Frontal cortex (tissue), 3 donors: ENCODE measurements at regions not wholly inside any gene's neighbourhood (a gene's known extent, or its start where the extent isn't known, plus 50 kb on each side); places are given as distances from the start of the nearest gene placed in this dataset.
"Not testable (repeated sequence)": the region's sequence is repeated elsewhere in the genome, so short reads cannot be mapped to it uniquely, and the experiment has no call there.

Experiments
- DNase-seq, 2 donors: peaks; one replicate each; pipeline ENCODE4 v3.0.0; 2012; ENCODE audit warnings: low spot score in 2 of 2
- FAIRE-seq: peaks from 2 replicates; lab custom pipeline; 2012; peaks lifted over from hg19 to GRCh38; lab: Jason Lieb, UNC
- donor health status: control.
- donor health status: control.
- donor health status: control.

DNA sequence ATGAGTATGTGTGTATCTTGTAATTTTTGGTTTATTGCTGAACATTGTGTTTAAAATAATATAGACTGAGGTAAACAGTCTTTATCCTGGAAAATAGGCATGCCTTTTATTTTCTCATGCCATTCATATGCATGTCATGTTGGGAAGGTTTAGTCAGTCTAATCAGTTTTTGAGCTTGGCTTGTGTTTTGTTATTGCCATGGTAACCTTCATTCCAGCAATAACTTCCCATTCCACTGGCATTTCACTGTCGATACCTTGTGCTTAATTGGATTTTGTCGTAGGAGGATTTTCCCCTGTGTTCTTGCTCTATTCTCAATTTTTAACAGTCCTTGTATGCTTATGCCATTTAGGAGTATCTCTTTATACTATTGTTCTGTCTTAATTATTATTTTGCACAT lies 563.6 kb downstream of the TTLL7 start:
- DNase-seq, FAIRE-seq: not testable (repeated sequence)

DNA sequence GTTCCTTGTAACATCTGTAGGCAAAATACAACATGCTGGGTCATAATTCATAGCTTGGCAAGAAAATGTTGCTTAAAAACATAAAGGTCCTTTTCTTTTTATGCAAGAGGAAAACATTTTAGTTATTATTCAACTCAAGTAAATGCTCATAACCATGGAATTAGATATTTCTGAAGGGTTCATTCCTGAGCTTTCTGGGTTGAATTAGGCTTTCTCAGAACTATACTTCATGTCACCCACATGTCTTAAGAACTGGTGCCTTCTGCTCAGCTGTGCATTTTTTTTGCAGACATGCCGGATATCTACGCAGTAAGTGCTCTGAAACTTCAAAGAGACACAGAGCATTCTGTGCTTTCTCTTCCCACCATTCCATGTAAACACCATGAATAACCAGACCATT lies 571.4 kb downstream of the TTLL7 start:
- not testable (repeated sequence) for DNase-seq, FAIRE-seq

DNA sequence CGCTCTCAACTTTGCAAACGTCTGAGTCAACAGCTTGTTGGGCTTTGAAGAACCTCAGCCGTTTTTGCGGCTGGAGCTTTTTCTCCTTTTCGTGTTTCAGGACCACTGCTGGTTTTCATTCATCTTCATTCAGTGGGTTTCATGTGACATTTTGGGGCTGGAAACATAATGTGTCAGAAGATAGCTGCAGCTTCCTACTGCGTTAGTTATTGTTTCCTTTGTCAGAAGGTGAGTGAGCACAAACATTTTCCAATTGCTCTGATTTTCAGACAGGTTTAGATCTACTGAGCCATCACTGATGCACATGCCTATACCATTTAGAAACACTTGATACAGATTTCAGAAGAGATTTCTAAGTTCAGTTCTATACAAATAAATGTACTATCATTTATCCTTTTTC lies 575.5 kb downstream of the TTLL7 start:
- FAIRE-seq, DNase-seq: not testable (repeated sequence)

DNA sequence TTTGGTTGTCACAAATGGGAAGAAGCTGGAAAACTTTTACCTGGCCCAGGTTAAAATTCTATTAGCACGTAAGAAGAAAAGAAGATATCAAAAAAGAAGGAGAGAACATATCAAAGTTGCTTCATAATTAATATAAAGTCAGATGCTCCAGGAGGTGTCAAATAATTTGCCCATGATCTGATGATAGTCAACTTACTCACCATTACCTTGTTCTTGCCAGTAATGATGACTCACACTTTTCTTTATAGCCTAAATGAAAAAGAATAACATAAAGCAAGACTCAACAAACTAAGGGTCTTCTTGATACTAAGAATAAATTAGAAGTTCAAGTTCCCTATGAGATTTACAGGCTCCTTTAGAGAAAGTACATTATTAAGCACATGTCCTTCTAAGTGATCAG lies 580.4 kb downstream of the TTLL7 start:
- no peak for DNase-seq
- FAIRE-seq: no peak

DNA sequence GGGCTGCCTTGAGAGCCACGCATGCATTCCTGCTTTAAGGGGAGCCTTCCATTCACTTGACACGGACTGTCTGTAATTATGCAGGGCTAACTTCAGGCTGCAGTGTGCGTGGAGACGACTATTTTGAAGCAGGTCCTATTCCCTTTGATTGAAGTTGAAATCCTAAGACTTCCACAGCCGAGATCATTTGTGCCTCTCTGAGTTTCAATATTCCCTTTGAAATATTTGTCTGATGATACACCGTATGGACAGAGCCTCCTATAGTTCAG lies 585.2 kb downstream of the TTLL7 start:
- FAIRE-seq: not testable (repeated sequence)

DNA sequence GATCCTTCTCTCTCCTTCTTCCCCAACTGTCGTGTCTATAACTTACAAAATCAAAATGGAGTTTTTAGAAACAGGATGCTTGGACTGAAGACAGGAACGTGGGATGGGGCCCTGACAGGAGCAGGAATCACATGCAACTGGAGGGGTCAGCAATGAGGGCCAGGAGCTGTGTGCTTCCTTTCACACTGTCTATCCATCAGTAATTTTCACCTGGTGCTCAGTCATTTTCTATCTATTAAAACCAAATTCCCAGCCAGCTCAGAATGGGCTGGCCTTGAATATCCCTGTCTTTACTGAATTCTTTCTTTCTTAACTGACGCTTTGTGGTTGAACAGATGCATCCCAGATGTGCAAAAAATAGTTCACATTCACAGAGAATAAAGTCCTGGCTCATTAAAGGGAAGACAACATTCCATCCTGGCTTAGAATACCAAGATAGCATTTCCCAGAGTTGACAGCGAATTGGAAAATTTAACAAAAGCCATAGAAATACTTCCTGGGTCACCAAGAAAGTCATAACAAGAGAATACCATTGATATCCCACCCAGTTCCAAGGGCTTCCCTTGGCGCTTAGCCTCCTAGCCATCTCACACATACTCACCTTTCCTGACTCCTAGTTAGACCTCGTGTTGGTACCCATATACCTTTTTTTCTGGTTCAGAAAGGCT lies 588.1 kb downstream of the TTLL7 start:
- not testable (repeated sequence) for FAIRE-seq, DNase-seq

More for the DNA sequence above, 585.2 kb downstream of the TTLL7 start:
- not testable (repeated sequence) for DNase-seq

DNA sequence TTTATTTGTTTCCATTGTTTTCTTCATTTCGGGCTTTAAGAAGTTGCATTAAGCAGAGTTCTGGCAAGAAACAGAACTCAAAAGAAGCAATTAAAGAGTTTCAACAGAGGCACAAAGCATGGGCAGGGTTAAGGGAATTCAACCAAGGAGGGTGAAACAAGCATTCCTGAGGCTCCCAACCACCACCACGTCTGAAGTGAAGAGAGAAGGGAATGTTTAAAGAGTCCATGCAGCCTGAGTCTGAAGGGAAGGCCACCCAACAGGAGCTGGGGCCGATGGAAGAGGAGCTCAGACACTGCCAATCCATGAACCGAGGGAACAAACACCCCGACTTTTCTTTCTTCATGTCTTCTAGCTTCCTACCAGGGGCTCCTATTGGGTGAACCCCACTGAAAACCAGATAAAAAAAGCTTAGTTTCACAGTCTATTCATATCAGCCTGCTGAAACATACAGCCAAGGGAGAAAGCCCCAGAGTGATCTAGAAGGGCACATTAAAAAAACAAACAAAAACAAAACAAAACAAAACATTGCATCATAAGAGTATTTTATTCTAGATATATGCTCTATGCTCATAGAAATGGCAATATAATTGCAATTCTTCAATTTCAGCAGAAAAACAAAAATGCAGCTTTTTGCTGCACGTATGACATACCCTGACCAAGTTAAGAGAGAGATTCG lies 592.1 kb downstream of the TTLL7 start:
- not testable (repeated sequence) for FAIRE-seq, DNase-seq

DNA sequence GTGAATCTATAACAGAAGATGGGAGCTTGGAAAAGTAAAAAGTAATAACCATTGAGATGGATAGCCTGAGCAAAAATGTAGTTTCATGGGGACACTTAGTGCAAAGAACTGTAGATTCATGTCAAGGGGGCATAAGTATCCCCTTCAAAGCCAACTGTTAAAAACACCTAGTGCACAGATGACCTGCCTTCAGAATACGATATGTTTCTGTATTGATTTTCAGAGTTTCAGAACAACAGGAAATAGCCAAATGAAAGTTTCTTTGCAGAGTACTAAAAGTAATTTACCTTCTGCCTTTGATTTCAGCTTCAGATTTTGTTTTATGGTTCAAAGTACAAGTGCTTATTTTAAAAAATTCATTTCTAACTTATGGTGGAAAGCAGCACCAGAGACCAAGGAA lies 593.1 kb downstream of the TTLL7 start:
- DNase-seq, FAIRE-seq: not testable (repeated sequence)

DNA sequence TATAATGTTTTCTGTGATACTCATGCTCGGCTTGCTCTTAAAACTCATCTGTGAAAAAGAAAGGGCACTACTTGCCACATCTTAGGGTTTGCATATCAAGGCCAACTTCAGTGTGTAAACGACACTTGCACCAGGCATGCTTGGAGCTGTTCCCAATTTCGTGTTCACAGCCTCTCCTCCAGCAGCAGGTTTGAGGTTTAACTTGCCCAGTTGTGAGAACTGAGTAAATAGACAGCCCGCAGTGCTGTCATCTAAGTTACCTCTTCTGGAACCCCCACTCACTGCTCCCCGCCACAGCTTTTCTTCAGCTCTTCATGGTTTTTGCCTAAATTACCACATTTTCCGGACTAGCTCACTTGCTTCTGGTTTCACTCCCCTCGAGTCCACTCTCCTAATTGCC lies 595.4 kb downstream of the TTLL7 start:
- FAIRE-seq: not testable (repeated sequence)

DNA sequence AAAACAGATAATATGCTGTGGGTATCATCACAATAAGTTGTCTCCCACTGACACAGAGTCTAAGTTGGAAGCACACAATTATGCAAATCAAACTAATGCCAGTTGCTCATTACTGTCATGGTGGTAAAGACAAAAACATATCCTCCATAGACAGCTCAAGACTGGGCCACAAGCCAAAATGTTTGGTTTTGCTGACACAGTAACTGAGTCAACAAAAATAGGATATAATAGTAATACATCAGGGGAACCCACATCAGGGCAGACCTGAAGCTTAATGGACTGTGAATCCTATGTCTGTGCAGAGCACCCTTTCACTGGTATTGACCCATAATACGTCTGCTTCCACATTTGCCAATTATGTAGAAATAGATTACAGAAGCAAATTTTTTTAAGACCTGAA lies 597.8 kb downstream of the TTLL7 start:
- not testable (repeated sequence) for DNase-seq, FAIRE-seq

More for the DNA sequence above, 595.4 kb downstream of the TTLL7 start:
- not testable (repeated sequence) for DNase-seq

DNA sequence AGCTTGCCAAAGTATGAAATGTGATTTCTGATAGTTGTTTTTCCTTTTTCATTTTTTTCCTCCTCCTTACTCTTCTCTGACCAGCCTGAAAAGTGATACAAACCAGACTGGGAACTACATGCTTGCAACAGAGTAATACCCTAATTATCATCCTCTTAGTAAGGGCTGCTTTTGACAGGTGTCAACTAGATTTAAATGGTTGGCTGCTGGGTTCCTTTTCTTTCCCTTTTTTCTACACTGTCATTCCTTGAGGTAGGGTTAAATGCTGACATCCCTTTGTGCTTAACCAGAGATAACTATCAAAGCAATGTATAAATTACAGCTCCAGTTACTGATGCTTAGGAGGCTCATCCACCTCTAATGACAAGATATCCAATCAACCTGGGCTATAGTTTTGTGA lies 598.8 kb downstream of the TTLL7 start:
- not testable (repeated sequence) for DNase-seq, FAIRE-seq

DNA sequence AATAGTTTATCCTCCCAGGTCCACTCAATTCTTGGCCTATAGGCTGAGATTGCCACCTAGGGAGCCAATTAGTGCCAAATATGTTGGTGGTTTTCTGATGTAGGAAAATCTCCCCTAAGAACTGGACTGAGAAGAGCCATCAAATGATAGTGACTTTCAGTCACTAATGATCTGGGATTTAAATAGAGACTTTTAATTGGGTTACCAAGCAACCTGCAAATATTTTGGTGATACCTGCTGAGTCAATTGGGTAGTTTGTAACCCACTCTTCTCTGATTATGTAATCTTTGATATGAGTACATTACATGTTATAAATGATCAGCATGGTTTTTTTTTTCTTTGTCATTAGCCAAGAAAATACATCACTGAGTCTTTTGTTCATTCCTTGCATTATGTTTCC lies 600.8 kb downstream of the TTLL7 start:
- not testable (repeated sequence) for FAIRE-seq, DNase-seq

DNA sequence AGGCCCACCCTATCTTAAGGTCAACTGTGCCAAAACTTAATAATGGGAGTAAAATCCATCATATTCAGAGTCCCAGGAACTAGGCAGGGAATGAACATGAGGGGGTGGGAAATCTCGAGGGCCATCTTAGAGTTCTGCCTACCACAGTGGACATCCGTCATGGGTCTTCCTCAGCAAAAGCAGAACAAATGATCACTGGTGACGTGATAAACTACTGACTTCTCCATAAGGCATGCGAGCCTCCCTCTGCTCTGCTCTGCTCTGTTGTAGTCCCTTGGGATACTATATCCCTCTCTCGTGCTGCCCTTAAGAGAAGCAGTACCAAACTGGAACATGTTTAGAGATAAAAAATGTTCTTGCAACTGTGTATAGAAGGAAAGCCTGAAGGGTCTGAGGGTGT lies 603.8 kb downstream of the TTLL7 start:
- FAIRE-seq, DNase-seq: not testable (repeated sequence)

DNA sequence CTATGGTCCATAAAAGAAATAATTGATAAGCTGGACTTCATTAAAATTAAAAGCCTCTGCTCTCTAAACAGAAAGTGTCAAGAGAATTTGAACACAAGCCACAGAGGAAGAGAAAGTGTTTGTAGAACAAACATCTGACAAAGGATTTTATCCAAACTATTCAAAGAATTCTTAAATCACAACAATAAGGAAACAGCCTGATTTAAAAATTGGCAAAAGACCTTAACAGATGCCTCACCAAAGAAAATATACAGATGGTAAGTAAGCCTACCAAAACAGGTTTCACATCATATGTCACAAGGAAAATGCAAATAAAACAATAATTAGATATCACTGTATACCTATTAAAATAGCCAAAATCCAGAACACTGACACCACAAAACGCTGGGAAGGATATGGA lies 612.0 kb downstream of the TTLL7 start:
- DNase-seq: not testable (repeated sequence)

DNA sequence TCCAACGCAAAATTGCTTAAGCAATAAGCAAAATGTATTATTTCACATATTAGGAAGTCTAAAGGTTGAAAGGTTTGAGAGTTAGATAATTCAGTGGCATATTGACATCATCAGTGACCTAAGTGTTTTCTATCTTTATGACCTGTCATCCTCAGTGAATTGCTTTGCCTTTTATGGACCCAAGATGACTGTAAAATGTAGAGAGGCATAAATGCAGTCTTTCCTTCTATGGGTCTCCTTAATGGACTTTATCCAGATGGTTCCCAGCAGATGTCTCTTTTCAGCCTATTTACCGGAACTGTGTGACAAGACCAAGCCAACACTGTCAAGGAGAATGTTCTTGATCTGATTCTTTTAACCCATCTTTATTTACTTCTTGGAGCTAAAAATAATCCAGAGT lies 615.8 kb downstream of the TTLL7 start:
- DNase-seq, FAIRE-seq: not testable (repeated sequence)

More for the DNA sequence above, 612.0 kb downstream of the TTLL7 start:
- FAIRE-seq: not testable (repeated sequence)

DNA sequence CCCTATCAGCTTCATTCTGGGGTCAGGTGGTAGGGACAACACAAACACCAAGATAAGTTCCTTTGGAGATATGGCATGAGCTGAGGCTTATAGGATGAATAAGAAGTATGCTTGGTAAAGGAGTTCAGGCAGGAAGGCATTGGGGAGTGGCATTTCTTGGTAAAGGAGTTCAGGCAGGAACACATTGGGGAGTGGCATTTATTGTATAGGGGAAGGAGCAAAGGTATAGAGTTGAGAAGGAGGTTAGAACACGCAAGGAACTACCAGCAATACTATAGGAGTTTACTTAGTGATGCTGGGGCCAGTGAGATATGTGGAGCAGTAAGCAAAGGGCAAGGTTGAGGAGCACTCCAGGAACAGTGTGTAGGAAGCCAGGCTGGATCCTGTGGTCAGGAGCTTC lies 625.9 kb downstream of the TTLL7 start:
- DNase-seq, FAIRE-seq: not testable (repeated sequence)

DNA sequence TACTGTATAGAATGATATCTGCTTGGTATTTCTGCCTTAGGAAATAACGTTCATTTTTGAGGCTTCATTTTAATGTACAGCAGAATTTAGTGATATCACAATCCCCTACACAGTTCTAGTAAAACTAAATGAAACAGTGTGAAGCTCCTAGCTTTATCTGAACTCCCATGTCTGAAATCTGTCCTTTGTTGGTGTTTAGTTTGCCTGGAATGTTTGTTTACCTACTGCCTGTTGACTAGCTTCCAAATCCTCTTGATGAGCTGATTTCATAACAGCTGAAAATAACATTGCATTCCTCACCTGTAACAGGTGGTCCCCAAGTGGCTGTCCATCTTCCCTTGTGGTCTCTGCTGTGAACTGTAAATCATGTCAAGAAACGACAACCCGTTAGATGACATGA lies 629.1 kb downstream of the TTLL7 start:
- DNase-seq, FAIRE-seq: not testable (repeated sequence)

DNA sequence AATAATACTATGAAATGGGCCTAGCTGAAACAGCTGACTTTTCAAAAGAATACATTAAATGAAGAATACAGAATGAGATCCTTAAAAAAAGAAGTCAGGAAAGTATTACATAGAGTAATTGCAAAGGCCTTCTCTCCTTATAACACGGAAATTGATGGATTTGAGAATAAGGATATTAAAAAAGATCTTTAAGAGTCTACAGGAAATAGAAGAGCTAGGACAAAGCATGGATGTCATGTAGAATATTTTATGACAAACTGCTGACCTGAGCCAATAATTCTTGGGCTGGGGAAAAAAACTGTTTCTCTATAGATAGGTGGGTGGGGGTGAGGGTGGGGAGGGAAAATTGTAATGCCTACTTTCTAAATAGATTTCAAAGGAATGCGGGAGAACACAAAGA lies 633.6 kb downstream of the TTLL7 start:
- DNase-seq, FAIRE-seq: not testable (repeated sequence)

DNA sequence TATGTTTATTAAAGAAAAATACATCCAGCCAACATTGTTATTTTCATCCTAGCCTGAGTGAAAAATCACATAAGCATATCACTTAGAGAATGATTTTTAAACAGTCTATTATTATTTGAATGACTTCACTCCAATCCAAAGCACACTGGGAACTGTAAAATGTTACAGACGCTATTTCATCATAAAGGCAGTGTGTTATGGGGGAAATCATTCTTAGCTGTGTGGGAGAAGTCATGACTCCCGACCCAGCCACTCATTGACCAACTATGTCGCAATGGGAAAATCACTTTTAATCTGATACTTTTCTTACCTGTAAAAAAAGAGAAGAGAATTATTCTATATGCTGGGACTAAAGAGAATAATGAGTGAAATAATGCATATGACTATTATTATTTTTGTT lies 653.6 kb downstream of the TTLL7 start:
- not testable (repeated sequence) for DNase-seq, FAIRE-seq

DNA sequence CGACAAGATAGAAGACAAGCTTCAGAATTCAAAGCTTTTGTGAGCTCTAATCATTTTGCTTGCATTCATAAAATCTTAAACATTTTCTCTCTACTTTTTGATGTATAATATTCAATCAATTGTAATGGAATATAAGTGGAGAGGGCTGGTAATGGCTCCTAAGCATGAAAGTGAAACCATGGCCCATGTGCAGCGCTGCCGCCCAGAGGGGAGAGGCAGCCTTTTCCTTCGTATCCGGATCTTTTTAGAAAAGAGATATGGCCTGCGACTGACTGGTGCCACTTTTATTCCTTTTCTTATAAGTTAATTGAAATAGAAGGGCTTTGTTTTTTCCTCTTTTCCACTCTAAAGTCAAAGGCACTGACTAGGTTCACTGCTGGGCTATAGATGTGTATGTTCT lies 655.2 kb downstream of the TTLL7 start:
- not testable (repeated sequence) for DNase-seq
- FAIRE-seq: peak; percentile 40

DNA sequence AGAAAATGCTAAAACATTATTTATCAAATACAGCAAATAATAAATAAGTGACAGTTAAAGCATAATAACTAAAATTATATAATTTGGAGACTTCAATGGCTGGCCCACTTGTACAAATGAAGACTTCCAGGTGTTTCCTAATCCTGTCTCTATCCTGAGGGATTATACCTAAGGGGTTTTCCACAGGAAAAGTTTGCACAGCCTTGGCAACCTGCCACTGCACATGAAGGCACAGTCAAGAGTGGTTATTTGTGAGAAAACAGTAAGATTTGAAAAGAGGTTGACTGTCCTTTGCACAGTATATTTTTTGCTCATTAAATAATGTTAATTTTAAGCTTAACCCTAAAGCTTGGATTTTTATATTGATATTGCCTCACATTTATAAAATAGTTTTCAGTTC lies 655.9 kb downstream of the TTLL7 start:
- DNase-seq, FAIRE-seq: not testable (repeated sequence)
